ENCODE measurements at regions not wholly inside any gene's neighbourhood (a gene's known extent, or its start where the extent isn't known, plus 50 kb on each side); places are given as distances from the start of the nearest gene placed in this dataset.

GRCh38 chr10:61548364-61548763, 95.2 kb upstream of the TMEM26 start:
- TF ChIP-seq CTCF (IDR thresholded peaks at IDR 0.05; ENCODE audit: insufficient read depth, low read depth, low read length): no peak
- no peak overlapping the region for H3K4me3 ChIP-seq (ENCODE audit: low read depth, low read length)
- DNase-seq (ENCODE audit: low read depth): peak; percentile 50

GRCh38 chr10:61547297-61547696, 94.1 kb upstream of the TMEM26 start:
- H3K4me3 ChIP-seq (ENCODE audit: low read depth, low read length): no peak overlapping the region
- no peak for TF ChIP-seq CTCF (IDR thresholded peaks at IDR 0.05; ENCODE audit: insufficient read depth, low read depth, low read length)
- no peak for DNase-seq (ENCODE audit: low read depth)

GRCh38 chr10:61545170-61545569, 92.0 kb upstream of the TMEM26 start:
- no peak overlapping the region for H3K4me3 ChIP-seq (ENCODE audit: low read depth, low read length)
- no peak for TF ChIP-seq CTCF (IDR thresholded peaks at IDR 0.05; ENCODE audit: insufficient read depth, low read depth, low read length)
- DNase-seq (ENCODE audit: low read depth): no peak

- no peak for TF ChIP-seq CTCF (IDR thresholded peaks at IDR 0.05; ENCODE audit: insufficient read depth, low read depth, low read length)
- no peak for DNase-seq (ENCODE audit: low read depth)
- no peak overlapping the region for H3K4me3 ChIP-seq (ENCODE audit: low read depth, low read length)
Measured at GRCh38 chr10:61543831-61544230, 90.7 kb upstream of the TMEM26 start.

GRCh38 chr10:61542596-61542995, 89.4 kb upstream of the TMEM26 start:
- no peak overlapping the region for H3K4me3 ChIP-seq (ENCODE audit: low read depth, low read length)
- TF ChIP-seq CTCF (IDR thresholded peaks at IDR 0.05; ENCODE audit: insufficient read depth, low read depth, low read length): no peak
- no peak for DNase-seq (ENCODE audit: low read depth)

GRCh38 chr10:61541960-61542359, 88.8 kb upstream of the TMEM26 start:
- no peak overlapping the region for H3K4me3 ChIP-seq (ENCODE audit: low read depth, low read length)
- no peak for TF ChIP-seq CTCF (IDR thresholded peaks at IDR 0.05; ENCODE audit: insufficient read depth, low read depth, low read length)
- no peak for DNase-seq (ENCODE audit: low read depth)

GRCh38 chr10:61539876-61540275, 86.7 kb upstream of the TMEM26 start:
- no peak overlapping the region for H3K4me3 ChIP-seq (ENCODE audit: low read depth, low read length)
- DNase-seq (ENCODE audit: low read depth): no peak
- no peak for TF ChIP-seq CTCF (IDR thresholded peaks at IDR 0.05; ENCODE audit: insufficient read depth, low read depth, low read length)

Measured in fibroblast of villous mesenchyme (primary cell).